ENCODE measurements at regions not wholly inside any gene's neighbourhood (a gene's known extent, or its start where the extent isn't known, plus 50 kb on each side); places are given as distances from the start of the nearest gene placed in this dataset.
"Not testable (repeated sequence)": the region's sequence is repeated elsewhere in the genome, so short reads cannot be mapped to it uniquely, and the experiment has no call there.

GRCh38 chr4:189494407-189494806 lies 446.3 kb upstream of the FRG1 start:
- no peak for DNase-seq

GRCh38 chr4:189497516-189497915 lies 443.2 kb upstream of the FRG1 start:
- no peak for DNase-seq

GRCh38 chr4:189497996-189498395 lies 442.7 kb upstream of the FRG1 start:
- DNase-seq: no peak

GRCh38 chr4:189498457-189498856 lies 442.2 kb upstream of the FRG1 start:
- DNase-seq: no peak

GRCh38 chr4:189499696-189500095 lies 441.0 kb upstream of the FRG1 start:
- DNase-seq: no peak

GRCh38 chr4:189500970-189501369 lies 439.7 kb upstream of the FRG1 start:
- DNase-seq: no peak

- no peak for DNase-seq
These were observed 437.7 kb upstream of the FRG1 start for GRCh38 chr4:189502841-189503435.

GRCh38 chr4:189504220-189504619 lies 436.5 kb upstream of the FRG1 start:
- no peak for DNase-seq

GRCh38 chr4:189505380-189505779 lies 435.3 kb upstream of the FRG1 start:
- no peak for DNase-seq

GRCh38 chr4:189506080-189506479 lies 434.6 kb upstream of the FRG1 start:
- DNase-seq: no peak

GRCh38 chr4:189507060-189507459 lies 433.6 kb upstream of the FRG1 start:
- DNase-seq: no peak

- DNase-seq: no peak
These were observed 430.1 kb upstream of the FRG1 start for GRCh38 chr4:189510601-189511000.

GRCh38 chr4:189511581-189511980 lies 429.1 kb upstream of the FRG1 start:
- no peak for DNase-seq

GRCh38 chr4:189513421-189513820 lies 427.3 kb upstream of the FRG1 start:
- no peak for DNase-seq

- DNase-seq: no peak
These were observed 426.5 kb upstream of the FRG1 start for GRCh38 chr4:189514209-189514608.

GRCh38 chr4:189516902-189517301 lies 423.8 kb upstream of the FRG1 start:
- no peak for DNase-seq

GRCh38 chr4:189519186-189519585 lies 421.5 kb upstream of the FRG1 start:
- DNase-seq: no peak

GRCh38 chr4:189525304-189525703 lies 415.4 kb upstream of the FRG1 start:
- no peak for DNase-seq

- no peak for DNase-seq
These were observed 409.8 kb upstream of the FRG1 start for GRCh38 chr4:189530848-189531247.

GRCh38 chr4:189533603-189534002 lies 407.1 kb upstream of the FRG1 start:
- no peak for DNase-seq

GRCh38 chr4:189547559-189547958 lies 393.1 kb upstream of the FRG1 start:
- no peak for DNase-seq

- no peak for DNase-seq
These were observed 392.1 kb upstream of the FRG1 start for GRCh38 chr4:189548484-189549125.

- not testable (repeated sequence) for DNase-seq
These were observed 388.6 kb upstream of the FRG1 start for GRCh38 chr4:189551931-189552670.

- not testable (repeated sequence) for DNase-seq
These were observed 380.1 kb upstream of the FRG1 start for GRCh38 chr4:189560605-189561004.

Measured in hippocampal formation (tissue), 2 donors.